GM21528 (cell line): ENCODE measurements at regions not wholly inside any gene's neighbourhood (a gene's known extent, or its start where the extent isn't known, plus 50 kb on each side); places are given as distances from the start of the nearest gene placed in this dataset.
A peak's percentile ranks its signal among the peaks of the same experiment; 100 is the strongest.

Experiments used
- ATAC-seq: cut with Tn5 transposase; IDR thresholded peaks from one replicate; pipeline ENCODE4 v1.9.1; 2021; ENCODE audit warnings: mild to moderate bottlenecking, moderate library complexity; ENCODE audit not compliant: unreplicated experiment, low FRiP score

- ATAC-seq = peak; percentile 90
These were observed 198.8 kb upstream of the PREP start for GRCh38 chr6:105601541-105602236.

- no peak for ATAC-seq
These were observed 197.7 kb upstream of the PREP start for GRCh38 chr6:105600336-105601260.

GRCh38 chr6:105598264-105598663 is 195.4 kb upstream of the PREP start:
- no peak for ATAC-seq

- ATAC-seq = no peak
These were observed 193.4 kb upstream of the PREP start for GRCh38 chr6:105596284-105596755.

GRCh38 chr6:105595829-105596228 is 192.9 kb upstream of the PREP start:
- no peak for ATAC-seq

GRCh38 chr6:105594821-105595220 is 191.9 kb upstream of the PREP start:
- no peak for ATAC-seq

GRCh38 chr6:105593805-105594671 is 191.2 kb upstream of the PREP start:
- ATAC-seq = no peak

GRCh38 chr6:105593056-105593690 is 190.3 kb upstream of the PREP start:
- ATAC-seq = no peak

GRCh38 chr6:105592329-105592728 is 189.4 kb upstream of the PREP start:
- ATAC-seq = no peak

- ATAC-seq = peak; percentile 74
These were observed 188.2 kb upstream of the PREP start for GRCh38 chr6:105591053-105591452.

- ATAC-seq = no peak
These were observed 185.3 kb upstream of the PREP start for GRCh38 chr6:105588123-105588710.

GRCh38 chr6:105587349-105588122 is 184.7 kb upstream of the PREP start:
- ATAC-seq = no peak

GRCh38 chr6:105578179-105578707 is 175.4 kb upstream of the PREP start:
- ATAC-seq = no peak

GRCh38 chr6:105573556-105573955 is 170.7 kb upstream of the PREP start:
- no peak for ATAC-seq

- ATAC-seq = no peak
These were observed 170.3 kb upstream of the PREP start for GRCh38 chr6:105573138-105573537.

- ATAC-seq = no peak
These were observed 167.5 kb upstream of the PREP start for GRCh38 chr6:105570416-105570815.

- no peak for ATAC-seq
These were observed 166.8 kb upstream of the PREP start for GRCh38 chr6:105569706-105570105.

- ATAC-seq = no peak
These were observed 165.9 kb upstream of the PREP start for GRCh38 chr6:105568751-105569150.

- ATAC-seq = no peak
These were observed 165.3 kb upstream of the PREP start for GRCh38 chr6:105568142-105568541.
